ENCODE measurements at regions not wholly inside any gene's neighbourhood (a gene's known extent, or its start where the extent isn't known, plus 50 kb on each side); places are given as distances from the start of the nearest gene placed in this dataset.

DNA sequence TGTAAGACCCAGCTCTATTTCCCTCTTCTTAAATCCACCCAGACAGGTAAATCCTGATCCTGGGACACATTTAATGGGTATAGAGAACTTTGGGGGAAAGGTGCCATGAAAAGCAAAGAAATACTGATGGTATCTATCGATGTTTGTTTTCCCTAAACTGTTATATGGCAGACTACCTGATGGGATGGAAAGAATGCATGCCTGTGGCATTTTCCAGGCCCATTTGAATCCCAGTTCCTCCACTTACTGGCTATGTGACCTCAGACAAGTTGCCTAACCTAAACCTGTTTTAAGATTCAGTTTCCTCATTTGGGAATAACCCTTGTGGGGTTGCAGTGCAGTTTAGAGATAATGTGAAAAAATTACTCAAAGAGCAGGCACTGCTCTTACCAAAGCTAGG, 404.5 kb downstream of the FUT8 start:
- DNase-seq (no peak), ATAC-seq (ENCODE audit: low FRiP score in 2 of 2) (no peak)
- WGBS, 2 donors = 92 to 100% methylated on average over 1 of the region's 1 CpG
- no peak overlapping the region for H3K27ac ChIP-seq
- H3K9me3 ChIP-seq = no peaks in the 10 kb centered on the region
- H3K27me3 ChIP-seq = no peaks in the 10 kb centered on the region
- H3K4me3 ChIP-seq = no peak overlapping the region
- TF ChIP-seq POLR2AphosphoS5 (IDR thresholded peaks at IDR 0.05) (no peak), CTCF (IDR thresholded peaks at IDR 0.05) (no peak), POLR2A (IDR thresholded peaks at IDR 0.05) (no peak), EP300 (IDR thresholded peaks at IDR 0.05) (no peak)
- no peaks in the 10 kb centered on the region for H3K36me3 ChIP-seq
- H3K4me1 ChIP-seq = no peaks in the 10 kb centered on the region

DNA sequence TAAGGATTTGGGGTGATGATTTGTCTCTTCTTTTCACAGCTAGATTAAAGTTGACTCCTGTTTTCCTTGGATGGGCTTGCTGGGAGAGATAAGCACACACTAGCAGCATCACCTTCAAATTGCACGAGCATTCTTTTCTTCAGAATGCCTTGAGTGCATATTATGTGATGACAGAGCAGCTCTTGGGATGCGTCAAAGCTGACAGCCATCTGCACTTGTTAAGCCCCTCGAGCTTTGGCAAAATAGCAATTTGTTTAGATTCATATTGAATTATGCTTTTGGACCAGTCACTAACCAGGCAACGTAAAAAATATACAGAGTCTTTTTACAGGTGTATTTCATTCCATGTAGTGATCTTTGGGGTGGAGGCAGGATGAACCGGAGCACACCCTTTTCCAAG, 407.0 kb downstream of the FUT8 start:
- WGBS, 2 donors = 73 to 78% methylated on average over 5 of the region's 5 CpGs

GRCh38 chr14:65821224-65821753, 408.8 kb downstream of the FUT8 start:
- DNase-seq (no peak), ATAC-seq (ENCODE audit: low FRiP score in 2 of 2) (no peak)
- no peak for TF ChIP-seq EP300 (IDR thresholded peaks at IDR 0.05)
- no peak for TF ChIP-seq CTCF (IDR thresholded peaks at IDR 0.05)
- TF ChIP-seq POLR2AphosphoS5 (IDR thresholded peaks at IDR 0.05) = no peak
- TF ChIP-seq POLR2A (IDR thresholded peaks at IDR 0.05) = no peak
- Histone ChIP-seq H3K27me3 (no peaks in the 10 kb centered on the region), H3K27ac (no peak overlapping the region), H3K4me3 (no peak overlapping the region), H3K36me3 (no peaks in the 10 kb centered on the region), H3K9me3 (no peaks in the 10 kb centered on the region), H3K4me1 (no peaks in the 10 kb centered on the region)
- 85 to 94% methylated on average over 10 of the region's 10 CpGs for WGBS, 2 donors

More for the DNA sequence above, 407.0 kb downstream of the FUT8 start:
- TF ChIP-seq CTCF (IDR thresholded peaks at IDR 0.05) (no peak), POLR2A (IDR thresholded peaks at IDR 0.05) (no peak)
- Histone ChIP-seq H3K36me3 (no peaks in the 10 kb centered on the region), H3K4me3 (no peak overlapping the region), H3K27me3 (no peaks in the 10 kb centered on the region), H3K27ac (no peak overlapping the region), H3K9me3 (no peaks in the 10 kb centered on the region), H3K4me1 (no peaks in the 10 kb centered on the region)
- DNase-seq (no peak), ATAC-seq (ENCODE audit: low FRiP score in 2 of 2) (no peak)

DNA sequence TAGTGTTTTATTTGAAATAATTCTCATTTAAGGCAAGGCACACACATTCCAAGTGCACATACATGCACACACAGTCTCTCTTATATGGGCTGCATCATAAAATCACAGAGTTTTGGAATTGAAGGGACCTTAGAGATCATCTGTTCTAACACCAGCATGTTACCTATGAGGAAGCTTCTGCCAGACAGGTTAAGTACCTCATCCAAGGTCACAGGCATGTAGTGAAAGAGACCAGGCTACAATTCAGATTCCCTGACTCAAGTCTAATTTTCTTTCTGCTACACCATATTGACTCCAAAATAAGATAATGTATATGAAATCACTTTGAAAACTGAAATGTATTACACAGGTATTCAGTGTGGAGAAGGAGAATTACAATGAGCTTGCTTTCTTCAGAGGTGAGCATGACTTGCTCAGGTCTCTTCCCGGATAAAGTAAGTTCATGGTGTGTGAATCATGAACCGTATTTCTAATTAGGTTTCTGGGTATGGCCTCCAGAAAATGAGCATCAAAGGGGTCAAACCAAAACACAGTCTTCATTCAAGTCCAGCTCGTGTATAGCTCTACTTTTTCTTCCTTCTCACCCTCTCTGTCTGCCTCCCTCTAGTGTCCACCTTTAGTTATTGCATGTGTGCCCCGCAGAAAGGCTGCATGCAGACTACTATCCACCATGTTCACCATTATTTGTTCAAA, 411.9 kb downstream of the FUT8 start:
- DNase-seq = peak in 1 of 2 donors; percentile 26

More for the DNA sequence above, 411.9 kb downstream of the FUT8 start:
- no peak overlapping the region for H3K27ac ChIP-seq
- H3K27me3 ChIP-seq = no peaks in the 10 kb centered on the region
- no peaks in the 10 kb centered on the region for H3K4me1 ChIP-seq
- H3K4me3 ChIP-seq = no peak overlapping the region
- peak in 1 of 2 donors; percentile 85 for ATAC-seq (ENCODE audit: low FRiP score in 2 of 2)
- no peaks in the 10 kb centered on the region for H3K9me3 ChIP-seq
- TF ChIP-seq EP300 (IDR thresholded peaks at IDR 0.05) (no peak), CTCF (IDR thresholded peaks at IDR 0.05) (peak; percentile 78 to 93 (median 86)), POLR2AphosphoS5 (IDR thresholded peaks at IDR 0.05) (no peak), POLR2A (IDR thresholded peaks at IDR 0.05) (no peak)
- 24 to 37% methylated on average over 4 of the region's 4 CpGs for WGBS, 2 donors
- H3K36me3 ChIP-seq = no peaks in the 10 kb centered on the region
